H9 (cell line): ENCODE measurements at regions not wholly inside any gene's neighbourhood (a gene's known extent, or its start where the extent isn't known, plus 50 kb on each side); places are given as distances from the start of the nearest gene placed in this dataset.

Experiments used
- DNase-seq: peaks from one replicate; pipeline ENCODE4 v3.0.0-alpha.2; 2017
- H2AFZ ChIP-seq: one replicate; pipeline ENCODE4 v1.6.1; 2013; ENCODE audit warnings: mild to moderate bottlenecking, low read length, control low read depth, moderate library complexity
- H2AK5ac ChIP-seq: 2 replicates; pipeline ENCODE4 v1.6.1; 2013; ENCODE audit warnings: low read length, control low read depth, mixed read lengths; ENCODE audit not compliant: insufficient read length
- H2BK120ac ChIP-seq: one replicate; pipeline ENCODE4 v1.6.1; 2013; ENCODE audit warnings: low read depth, mild to moderate bottlenecking, low read length, control low read depth, inconsistent platforms; ENCODE audit not compliant: poor library complexity, severe bottlenecking
- H2BK12ac ChIP-seq: 2 replicates; pipeline ENCODE4 v1.6.1; 2013; ENCODE audit warnings: low read length, control low read depth, mixed read lengths, low read depth; ENCODE audit not compliant: insufficient read length
- H2BK15ac ChIP-seq: 2 replicates; pipeline ENCODE4 v1.6.1; 2013; ENCODE audit warnings: low read depth, low read length, control low read depth
- H2BK20ac ChIP-seq: one replicate; pipeline ENCODE4 v1.6.1; 2013; ENCODE audit warnings: low read depth, mild to moderate bottlenecking, low read length, control low read depth, inconsistent platforms; ENCODE audit not compliant: poor library complexity, severe bottlenecking
- H2BK5ac ChIP-seq: 2 replicates; pipeline ENCODE4 v1.6.1; 2013; ENCODE audit warnings: low read length, control low read depth, mixed read lengths; ENCODE audit not compliant: insufficient read length
- H3K14ac ChIP-seq: 2 replicates; pipeline ENCODE4 v1.6.1; 2013; ENCODE audit warnings: low read length, control low read depth; ENCODE audit not compliant: insufficient read depth
- H3K18ac ChIP-seq: 2 replicates; pipeline ENCODE4 v1.6.1; 2013; ENCODE audit warnings: low read depth, mild to moderate bottlenecking, mixed read lengths, low read length, control low read depth; ENCODE audit not compliant: insufficient read length
- H3K23ac ChIP-seq: 2 replicates; pipeline ENCODE4 v1.6.1; 2013; ENCODE audit warnings: low read length, control low read depth, mixed read lengths, low read depth; ENCODE audit not compliant: insufficient read length
- H3K23me2 ChIP-seq: 2 replicates; pipeline ENCODE4 v1.6.1; 2013; ENCODE audit warnings: low read depth, mild to moderate bottlenecking, mixed read lengths, low read length, control low read depth; ENCODE audit not compliant: insufficient read length, poor library complexity, severe bottlenecking
- H3K27ac ChIP-seq: 2 replicates; pipeline ENCODE4 v1.5.1; 2013; ENCODE audit warnings: low read length, control low read depth, mixed read lengths, low read depth; ENCODE audit not compliant: insufficient read length
- H3K27me3 ChIP-seq: 2 replicates; pipeline ENCODE4 v1.6.1; 2013; ENCODE audit warnings: low read length, control low read depth, inconsistent platforms; ENCODE audit not compliant: insufficient read depth
- H3K4ac ChIP-seq: 2 replicates; pipeline ENCODE4 v1.6.1; 2013; ENCODE audit warnings: low read depth, mild to moderate bottlenecking, control low read depth, inconsistent platforms, low read length, moderate library complexity
- H3K4me1 ChIP-seq: 2 replicates; pipeline ENCODE4 v1.6.1; 2013; ENCODE audit warnings: low read length, control low read depth, inconsistent platforms; ENCODE audit not compliant: insufficient read depth
- H3K4me2 ChIP-seq: 2 replicates; pipeline ENCODE4 v1.6.1; 2013; ENCODE audit warnings: low read length, control low read depth, mixed read lengths; ENCODE audit not compliant: insufficient read length, insufficient read depth
- H3K56ac ChIP-seq: 2 replicates; pipeline ENCODE4 v1.6.1; 2013; ENCODE audit warnings: low read depth, mild to moderate bottlenecking, mixed read lengths, low read length, control low read depth; ENCODE audit not compliant: insufficient read length
- H3K79me1 ChIP-seq: 2 replicates; pipeline ENCODE4 v1.6.1; 2013; ENCODE audit warnings: low read depth, mild to moderate bottlenecking, moderate library complexity, low read length, control low read depth, inconsistent platforms; ENCODE audit not compliant: insufficient read depth, poor library complexity, severe bottlenecking
- H3K79me2 ChIP-seq: 2 replicates; pipeline ENCODE4 v1.6.1; 2013; ENCODE audit warnings: low read length, control low read depth, inconsistent platforms; ENCODE audit not compliant: insufficient read depth
- H3K9ac ChIP-seq: 2 replicates; pipeline ENCODE4 v1.6.1; 2013; ENCODE audit warnings: low read length, control low read depth, mixed read lengths; ENCODE audit not compliant: insufficient read length; ENCODE audit errors: extremely low read depth
- H3K9me3 ChIP-seq: one replicate; pipeline ENCODE4 v1.6.1; 2013; ENCODE audit warnings: low read depth, low read length, inconsistent platforms; ENCODE audit not compliant: control insufficient read depth
- H3T11ph ChIP-seq: one replicate; pipeline ENCODE4 v1.6.1; 2013; ENCODE audit warnings: mild to moderate bottlenecking, low read length, control low read depth, inconsistent platforms
- H4K20me1 ChIP-seq: one replicate; pipeline ENCODE4 v1.6.1; 2013; ENCODE audit not compliant: control insufficient read depth, insufficient read length, insufficient read depth
- H4K5ac ChIP-seq: 2 replicates; pipeline ENCODE4 v1.6.1; 2013; ENCODE audit warnings: low read depth, mild to moderate bottlenecking, mixed read lengths, low read length, control low read depth; ENCODE audit not compliant: insufficient read length
- H4K8ac ChIP-seq: replicated peaks from 2 replicates; pipeline ENCODE4 v1.6.1; 2013; ENCODE audit warnings: low read length, control low read depth, mixed read lengths, low read depth; ENCODE audit not compliant: insufficient read length
- H4K91ac ChIP-seq: 2 replicates; pipeline ENCODE4 v1.6.1; 2013; ENCODE audit warnings: low read depth, mild to moderate bottlenecking, moderate library complexity, mixed read lengths, low read length, control low read depth; ENCODE audit not compliant: insufficient read length
- H3K27ac Mint-ChIP-seq, 3 experiments: 2 replicates in 2 of 3; 3 replicates in 1 of 3; pipeline ENCODE4 v1.8.0; 2020 to 2021; ENCODE audit warnings: mixed read lengths in 3 of 3, mild to moderate bottlenecking in 1 of 3, moderate library complexity in 1 of 3
- H3K27me3 Mint-ChIP-seq: 2 replicates; pipeline ENCODE4 v1.8.0; 2021; ENCODE audit warnings: low read depth, mild to moderate bottlenecking, moderate library complexity, mixed read lengths
- H3K36me3 Mint-ChIP-seq, 3 experiments: 2 replicates in 2 of 3; 3 replicates in 1 of 3; pipeline ENCODE4 v1.8.0; 2020 to 2021; ENCODE audit warnings: low read depth in 3 of 3, mixed read lengths in 3 of 3; ENCODE audit not compliant: insufficient read depth in 1 of 3
- H3K4me1 Mint-ChIP-seq, 2 experiments: 2 replicates each; pipeline ENCODE4 v1.8.0; 2020; ENCODE audit warnings: mixed read lengths in 2 of 2
- H3K4me3 Mint-ChIP-seq, 2 experiments: 2 replicates in 1 of 2; 3 replicates in 1 of 2; pipeline ENCODE4 v1.8.0; 2020 to 2021; ENCODE audit warnings: mild to moderate bottlenecking in 2 of 2, mixed read lengths in 2 of 2, moderate library complexity in 1 of 2
- H3K9me3 Mint-ChIP-seq, 2 experiments: 2 replicates in 1 of 2; 3 replicates in 1 of 2; pipeline ENCODE4 v1.8.0; 2020; ENCODE audit warnings: mild to moderate bottlenecking in 2 of 2, mixed read lengths in 2 of 2, moderate library complexity in 1 of 2
- CTCF ChIP-seq: fragments of 200-600 bp; sonication (generic); conservative IDR thresholded peaks from 3 replicates; pipeline ENCODE4 v1.8.0; 2021; ENCODE audit warnings: antibody characterized with exemption, mild to moderate bottlenecking
- WGBS: extraction: QIAGEN DNeasy Blood & Tissue Kit; methylation state at CpG from one replicate; pipeline ENCODE4 v1.1.7; 2013; ENCODE audit warnings: missing lambda C conversion rate, low lambda C conversion rate, mixed read lengths; ENCODE audit not compliant: insufficient read length; ENCODE audit errors: extremely low coverage; 5-methylcytosine and 5-hydroxymethylcytosine counted together

GRCh38 chr18:75588412-75588811 lies 160.9 kb upstream of the SMIM21 start:
- no peak overlapping the region for H2AFZ ChIP-seq
- no peak overlapping the region for H2BK5ac ChIP-seq
- Mint-ChIP-seq H3K4me3 (no peak overlapping the region), H3K27ac (no peak overlapping the region), H3K4me1 (peaks cover 9 to 10% of the 10 kb centered on the region in 2 experiments), H3K36me3 (peaks cover 7 to 22% (median 12%) of the 10 kb centered on the region in 3 experiments), H3K9me3 (peaks cover 27 to 30% of the 10 kb centered on the region in 2 experiments), H3K27me3 (no peaks in the 10 kb centered on the region)
- no peak overlapping the region for H2BK120ac ChIP-seq
- H3K14ac ChIP-seq: no peak overlapping the region
- H3K9me3 ChIP-seq: no peaks in the 10 kb centered on the region
- H3K18ac ChIP-seq: no peak overlapping the region
- no peaks in the 10 kb centered on the region for H3K79me1 ChIP-seq
- H2AK5ac ChIP-seq: no peak overlapping the region
- H4K20me1 ChIP-seq: no peaks in the 10 kb centered on the region
- H2BK20ac ChIP-seq: no peak overlapping the region
- H4K8ac ChIP-seq: no peak overlapping the region
- no peak overlapping the region for H4K5ac ChIP-seq
- DNase-seq: no peak
- no peak overlapping the region for H3K9ac ChIP-seq
- TF ChIP-seq CTCF: no peak
- peaks cover 4% of the 10 kb centered on the region; the same call in 1 of the 2 replicates for H3K4me1 ChIP-seq
- H3K4me2 ChIP-seq: no peak overlapping the region
- H3K23me2 ChIP-seq: no peaks in the 10 kb centered on the region
- H3K23ac ChIP-seq: no peak overlapping the region
- no peak overlapping the region for H4K91ac ChIP-seq
- no peaks in the 10 kb centered on the region for H3K27me3 ChIP-seq
- H3K4ac ChIP-seq: no peak overlapping the region
- no peak overlapping the region for H3K56ac ChIP-seq
- no CpG with 5 or more reads among the region's 16 CpGs for WGBS
- H3T11ph ChIP-seq: no peak overlapping the region
- H3K79me2 ChIP-seq: no peaks in the 10 kb centered on the region
- H2BK12ac ChIP-seq: no peak overlapping the region
- no peak overlapping the region for H3K27ac ChIP-seq
- H2BK15ac ChIP-seq: no peak overlapping the region
